Nephron (organoid): ENCODE measurements at regions not wholly inside any gene's neighbourhood (a gene's known extent, or its start where the extent isn't known, plus 50 kb on each side); places are given as distances from the start of the nearest gene placed in this dataset.

ENCODE experiments used
- H3K27ac Mint-ChIP-seq, 3 experiments: 2 replicates each; pipeline ENCODE4 v1.8.0; 2020; ENCODE audit warnings: mixed read lengths in 3 of 3, mild to moderate bottlenecking in 2 of 3, moderate library complexity in 1 of 3
- H3K27me3 Mint-ChIP-seq: 2 replicates; pipeline ENCODE4 v1.8.0; 2021; ENCODE audit warnings: low read depth, mild to moderate bottlenecking, moderate library complexity, mixed read lengths
- H3K36me3 Mint-ChIP-seq: 2 replicates; pipeline ENCODE4 v1.8.0; 2020; ENCODE audit warnings: low read depth, mixed read lengths
- H3K4me1 Mint-ChIP-seq: 2 replicates; pipeline ENCODE4 v1.8.0; 2020; ENCODE audit warnings: mixed read lengths
- H3K4me3 Mint-ChIP-seq, 3 experiments: 2 replicates each; pipeline ENCODE4 v1.8.0; 2020; ENCODE audit warnings: mild to moderate bottlenecking in 3 of 3, mixed read lengths in 3 of 3, moderate library complexity in 2 of 3
- H3K9me3 Mint-ChIP-seq: 2 replicates; pipeline ENCODE4 v1.8.0; 2020; ENCODE audit warnings: mixed read lengths
- CTCF ChIP-seq, 3 experiments: fragments of 200-600 bp; sonication (generic); IDR thresholded peaks; one replicate each; pipeline ENCODE4 v1.5.0; 2021; ENCODE audit warnings: antibody characterized with exemption in 3 of 3; ENCODE audit not compliant: unreplicated experiment in 3 of 3

DNA sequence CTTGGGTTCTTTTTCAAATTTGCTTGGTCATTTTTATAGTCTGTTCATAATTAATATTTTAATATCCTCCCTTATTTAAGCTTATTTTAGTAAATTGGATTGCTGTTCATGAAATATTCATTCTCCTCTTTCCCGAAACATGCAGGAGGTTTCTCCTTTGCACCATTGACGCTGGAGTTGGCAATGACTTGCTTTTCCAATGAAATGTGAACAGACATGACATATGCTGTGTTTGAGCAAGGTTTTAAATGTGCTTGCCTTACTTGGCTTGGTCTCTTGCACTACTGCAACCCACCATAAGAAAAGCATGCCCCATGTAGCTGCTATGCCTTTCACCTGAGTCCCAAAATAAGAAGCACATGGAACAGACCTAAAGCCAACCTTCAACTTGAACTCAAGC is 498.0 kb upstream of the NFIA start:
- H3K36me3 Mint-ChIP-seq = peaks cover 15% of the 10 kb centered on the region
- peaks cover 17% of the 10 kb centered on the region for H3K4me1 Mint-ChIP-seq
- H3K9me3 Mint-ChIP-seq = peaks cover 31% of the 10 kb centered on the region
- H3K4me3 Mint-ChIP-seq = no peak overlapping the region
- H3K27me3 Mint-ChIP-seq = no peaks in the 10 kb centered on the region
- TF ChIP-seq CTCF (IDR thresholded peaks at IDR 0.05; ENCODE audit: unreplicated experiment in 3 of 3) = no peak
- H3K27ac Mint-ChIP-seq = no peak overlapping the region

- peaks cover 15% of the 10 kb centered on the region for H3K36me3 Mint-ChIP-seq
- H3K4me1 Mint-ChIP-seq = peaks cover 10% of the 10 kb centered on the region
- TF ChIP-seq CTCF (IDR thresholded peaks at IDR 0.05; ENCODE audit: unreplicated experiment in 3 of 3) = no peak
- H3K27me3 Mint-ChIP-seq = no peaks in the 10 kb centered on the region
- no peak overlapping the region for H3K4me3 Mint-ChIP-seq
- peaks cover 31% of the 10 kb centered on the region for H3K9me3 Mint-ChIP-seq
- no peak overlapping the region for H3K27ac Mint-ChIP-seq
These were observed 498.7 kb upstream of the NFIA start for GRCh38 chr1:60583696-60584095.

DNA sequence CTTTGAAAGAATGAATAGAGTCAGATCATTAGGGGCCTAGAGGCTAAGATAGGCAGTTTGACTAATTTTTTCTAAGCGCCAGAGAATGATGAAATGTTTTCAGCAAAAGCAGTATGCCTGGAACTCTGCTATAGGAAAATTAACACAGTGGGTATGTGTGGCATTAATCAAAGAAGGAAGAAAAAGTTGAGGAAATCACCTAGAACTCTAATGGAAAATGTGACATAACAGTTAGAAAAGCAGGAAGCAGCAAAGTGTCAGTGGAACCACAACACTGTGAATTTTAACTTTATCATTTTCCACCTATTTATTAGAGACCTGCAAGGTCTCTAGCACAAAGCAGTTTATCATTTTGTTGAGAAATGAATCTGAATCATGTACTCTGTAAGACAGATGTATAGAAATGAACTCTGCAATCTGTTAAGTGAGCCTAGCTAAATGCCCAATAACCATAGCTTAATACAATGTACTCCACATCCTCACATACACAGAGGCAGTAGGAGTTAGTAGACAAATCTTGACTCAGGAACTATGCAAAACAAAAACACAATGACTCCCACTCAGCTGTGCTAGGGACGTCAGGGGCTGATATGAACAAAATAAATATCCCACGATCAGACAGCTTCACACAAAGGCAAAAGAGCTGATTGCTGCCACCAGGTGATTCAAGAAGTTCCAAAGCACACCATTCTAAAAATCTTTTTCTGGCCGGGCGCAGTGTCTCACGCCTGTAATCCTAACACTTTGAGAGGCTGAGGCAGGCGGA is 500.7 kb upstream of the NFIA start:
- Mint-ChIP-seq H3K27ac (no peak overlapping the region), H3K36me3 (peaks cover 15% of the 10 kb centered on the region), H3K4me3 (no peak overlapping the region), H3K4me1 (no peaks in the 10 kb centered on the region), H3K27me3 (no peaks in the 10 kb centered on the region), H3K9me3 (peaks cover 31% of the 10 kb centered on the region)
- TF ChIP-seq CTCF (IDR thresholded peaks at IDR 0.05; ENCODE audit: unreplicated experiment in 3 of 3) = no peak

DNA sequence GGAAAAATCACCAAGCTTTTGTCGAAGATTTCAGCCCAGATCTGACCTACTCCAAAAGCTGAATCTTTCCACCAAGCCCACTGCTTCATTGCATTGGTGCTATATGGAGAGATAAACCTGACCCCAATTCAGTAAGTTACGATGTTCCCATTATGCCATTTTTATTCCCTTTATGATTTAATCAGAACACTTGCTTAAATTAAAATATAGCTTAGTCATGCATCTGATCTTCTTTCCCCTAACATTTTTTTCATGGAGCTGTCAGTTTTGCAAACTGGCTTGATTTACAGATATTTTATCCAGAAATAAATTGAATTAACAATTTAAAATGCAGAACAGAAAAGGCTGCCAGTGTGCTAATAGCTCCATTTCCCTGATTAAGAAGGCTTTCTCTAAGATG is 503.5 kb upstream of the C1orf87 start:
- Mint-ChIP-seq H3K36me3 (no peaks in the 10 kb centered on the region), H3K9me3 (peaks cover 7% of the 10 kb centered on the region), H3K27me3 (no peaks in the 10 kb centered on the region), H3K27ac (no peak overlapping the region), H3K4me1 (no peaks in the 10 kb centered on the region), H3K4me3 (no peak overlapping the region)
- no peak for TF ChIP-seq CTCF (IDR thresholded peaks at IDR 0.05; ENCODE audit: unreplicated experiment in 3 of 3)

GRCh38 chr1:60575326-60575977 is 501.9 kb upstream of the C1orf87 start:
- no peak overlapping the region for H3K27ac Mint-ChIP-seq
- H3K4me1 Mint-ChIP-seq = no peaks in the 10 kb centered on the region

More at GRCh38 chr1:60575326-60575977, 501.9 kb upstream of the C1orf87 start:
- Mint-ChIP-seq H3K4me3 (no peak overlapping the region), H3K9me3 (no peaks in the 10 kb centered on the region), H3K27me3 (no peaks in the 10 kb centered on the region), H3K36me3 (peaks cover 3% of the 10 kb centered on the region)
- no peak for TF ChIP-seq CTCF (IDR thresholded peaks at IDR 0.05; ENCODE audit: unreplicated experiment in 3 of 3)
